ENCODE measurements at regions not wholly inside any gene's neighbourhood (a gene's known extent, or its start where the extent isn't known, plus 50 kb on each side); places are given as distances from the start of the nearest gene placed in this dataset.
"Not testable (repeated sequence)": the region's sequence is repeated elsewhere in the genome, so short reads cannot be mapped to it uniquely, and the experiment has no call there.

- DNase-seq = no peak
These were observed 544.0 kb upstream of the HS3ST5 start for GRCh38 chr6:114886670-114887436.

- DNase-seq = no peak
These were observed 536.9 kb upstream of the HS3ST5 start for GRCh38 chr6:114879693-114880092.

GRCh38 chr6:114878091-114878490, 535.3 kb upstream of the HS3ST5 start:
- no peak for DNase-seq

DNA sequence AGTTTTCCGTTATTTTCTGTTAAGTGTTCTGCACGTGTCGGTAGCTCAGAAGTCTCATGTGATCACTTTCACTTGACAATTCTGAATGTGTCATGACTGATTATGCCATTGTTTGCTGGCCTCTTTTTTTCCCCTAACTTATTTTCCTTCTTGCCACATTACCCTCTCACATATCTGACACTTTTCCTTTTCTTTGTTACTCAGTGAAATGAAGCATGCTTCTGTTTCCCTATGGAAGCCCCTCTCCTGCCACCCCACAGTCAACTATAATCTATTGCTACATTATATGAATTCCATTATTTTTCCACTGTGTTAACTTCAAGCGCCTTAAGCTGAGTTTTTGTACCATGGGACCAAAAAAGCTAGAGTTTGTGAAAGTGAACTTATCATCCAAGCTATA, 531.6 kb upstream of the HS3ST5 start:
- no peak for DNase-seq

DNA sequence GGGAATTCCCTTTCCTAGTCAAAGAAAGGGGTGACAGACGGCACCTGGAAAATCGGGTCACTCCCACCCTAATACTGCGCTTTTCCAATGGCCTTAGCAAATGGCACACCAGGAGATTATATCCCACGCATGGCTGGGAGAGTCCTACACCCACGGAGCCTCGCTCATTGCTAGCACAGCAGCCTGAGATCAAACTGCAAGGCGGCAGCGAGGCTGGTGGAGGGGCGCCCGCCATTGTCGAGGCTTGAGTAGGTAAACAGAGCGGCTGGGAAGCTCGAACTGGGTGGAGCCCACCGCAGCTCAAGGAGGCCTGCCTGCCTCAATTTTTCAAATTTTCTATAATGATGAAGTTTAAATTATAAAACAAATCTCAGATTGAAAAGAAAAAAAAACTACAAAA, 522.7 kb upstream of the HS3ST5 start:
- DNase-seq = not testable (repeated sequence)

DNA sequence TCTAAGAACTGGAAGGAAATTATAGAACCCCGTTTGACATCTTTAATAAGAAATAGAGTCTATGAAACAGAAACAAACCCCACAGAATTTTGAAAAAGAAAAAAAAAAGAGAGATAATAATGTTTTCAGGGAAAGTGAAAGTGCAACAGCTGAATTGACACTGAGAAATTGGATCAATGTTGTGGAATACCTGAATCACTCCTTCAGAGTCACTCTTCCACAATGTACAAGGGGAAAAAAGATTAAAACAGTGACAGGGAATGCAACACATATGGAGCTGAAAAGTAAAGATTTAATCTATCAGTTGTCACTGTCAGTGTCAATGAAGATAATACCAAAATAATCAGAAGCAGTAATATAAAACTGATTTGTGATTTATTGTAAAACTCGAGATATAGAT, 520.8 kb upstream of the HS3ST5 start:
- DNase-seq = no peak

DNA sequence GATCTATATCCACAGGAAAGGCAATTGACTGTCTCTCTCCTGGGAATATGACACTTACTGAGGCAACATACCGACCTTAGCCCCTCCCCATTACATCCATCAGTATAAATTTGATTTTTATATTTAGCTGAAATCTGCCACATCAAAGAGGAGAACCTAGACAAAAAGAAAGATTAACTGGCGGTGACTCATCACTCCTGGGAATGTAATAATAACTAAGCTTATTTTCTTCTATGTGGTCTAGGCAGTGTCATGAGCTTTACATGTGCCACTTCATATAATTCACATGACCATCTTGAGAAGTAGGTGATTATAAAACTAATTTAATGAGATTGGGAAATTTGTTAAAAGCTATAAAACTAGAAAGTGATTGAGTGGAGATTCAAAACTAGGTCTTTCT, 520.0 kb upstream of the HS3ST5 start:
- DNase-seq = no peak

- DNase-seq = no peak
These were observed 519.2 kb upstream of the HS3ST5 start for GRCh38 chr6:114862064-114862463.

- DNase-seq = no peak
These were observed 501.5 kb upstream of the HS3ST5 start for GRCh38 chr6:114844359-114844758.

- DNase-seq = no peak
These were observed 496.2 kb upstream of the HS3ST5 start for GRCh38 chr6:114839019-114839418.

GRCh38 chr6:114833211-114833610, 490.4 kb upstream of the HS3ST5 start:
- no peak for DNase-seq

DNA sequence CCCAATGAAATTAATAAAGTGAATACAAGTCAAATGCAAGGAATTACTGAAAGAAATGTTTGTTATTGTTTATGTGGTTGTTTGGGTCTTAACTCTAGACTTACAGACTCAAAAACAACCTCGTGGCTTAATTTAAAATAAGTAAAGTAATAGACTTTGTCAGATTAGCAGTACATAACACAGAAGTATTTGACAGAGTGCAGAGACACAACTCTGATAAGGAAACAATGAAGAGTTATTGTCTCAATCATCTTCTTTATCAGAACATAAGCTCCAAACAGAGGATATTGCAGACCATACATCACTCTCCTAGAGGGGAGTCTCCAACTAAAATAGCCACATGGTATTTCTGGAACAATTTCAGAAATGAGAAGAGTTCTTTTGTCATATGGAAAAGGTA, 487.7 kb upstream of the HS3ST5 start:
- no peak for DNase-seq

GRCh38 chr6:114827135-114827534, 484.3 kb upstream of the HS3ST5 start:
- DNase-seq = no peak

GRCh38 chr6:114824409-114824808, 481.6 kb upstream of the HS3ST5 start:
- no peak for DNase-seq

GRCh38 chr6:114816678-114817077, 473.9 kb upstream of the HS3ST5 start:
- DNase-seq = no peak

GRCh38 chr6:114810468-114810867, 467.6 kb upstream of the HS3ST5 start:
- no peak for DNase-seq

GRCh38 chr6:114805426-114805825, 462.6 kb upstream of the HS3ST5 start:
- not testable (repeated sequence) for DNase-seq

DNA sequence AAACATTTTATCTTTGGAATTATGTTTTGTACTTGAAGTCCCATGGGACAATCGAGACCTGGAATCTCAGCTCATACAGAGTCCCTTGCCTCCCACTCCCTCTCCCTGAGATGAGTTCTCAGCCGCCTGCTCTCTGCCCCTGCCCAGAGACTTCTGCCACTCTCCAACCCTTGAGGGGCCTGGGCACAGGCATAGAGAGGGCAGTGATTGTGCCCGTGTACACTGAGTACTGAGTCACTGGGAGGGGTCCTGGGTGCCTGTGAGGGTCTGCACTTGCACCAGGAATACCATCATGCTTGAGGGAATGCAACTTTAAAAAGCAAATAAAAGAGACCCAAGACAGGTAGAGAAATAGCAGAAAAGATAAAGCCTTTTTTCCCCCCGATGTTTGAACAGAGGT, 453.8 kb upstream of the HS3ST5 start:
- no peak for DNase-seq

DNA sequence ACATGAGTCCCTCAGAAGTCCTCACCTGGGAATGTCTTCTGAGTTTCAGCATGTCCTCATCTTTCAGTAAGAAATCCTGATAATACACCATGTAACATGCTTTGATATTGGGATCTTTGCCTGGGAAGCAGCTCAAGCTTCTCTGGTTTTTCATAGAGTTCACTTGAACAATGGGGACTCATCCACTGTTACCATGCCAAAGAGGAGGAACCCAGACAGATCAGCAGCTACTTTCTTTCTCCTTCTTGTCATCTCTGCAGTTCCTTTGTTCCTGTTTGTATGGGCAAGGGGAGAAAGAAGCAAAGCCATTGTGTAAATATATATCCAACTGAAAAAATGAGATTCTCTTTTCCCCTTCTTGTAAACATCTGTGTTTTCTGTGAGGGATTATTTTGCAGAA, 450.6 kb upstream of the HS3ST5 start:
- DNase-seq = no peak

DNA sequence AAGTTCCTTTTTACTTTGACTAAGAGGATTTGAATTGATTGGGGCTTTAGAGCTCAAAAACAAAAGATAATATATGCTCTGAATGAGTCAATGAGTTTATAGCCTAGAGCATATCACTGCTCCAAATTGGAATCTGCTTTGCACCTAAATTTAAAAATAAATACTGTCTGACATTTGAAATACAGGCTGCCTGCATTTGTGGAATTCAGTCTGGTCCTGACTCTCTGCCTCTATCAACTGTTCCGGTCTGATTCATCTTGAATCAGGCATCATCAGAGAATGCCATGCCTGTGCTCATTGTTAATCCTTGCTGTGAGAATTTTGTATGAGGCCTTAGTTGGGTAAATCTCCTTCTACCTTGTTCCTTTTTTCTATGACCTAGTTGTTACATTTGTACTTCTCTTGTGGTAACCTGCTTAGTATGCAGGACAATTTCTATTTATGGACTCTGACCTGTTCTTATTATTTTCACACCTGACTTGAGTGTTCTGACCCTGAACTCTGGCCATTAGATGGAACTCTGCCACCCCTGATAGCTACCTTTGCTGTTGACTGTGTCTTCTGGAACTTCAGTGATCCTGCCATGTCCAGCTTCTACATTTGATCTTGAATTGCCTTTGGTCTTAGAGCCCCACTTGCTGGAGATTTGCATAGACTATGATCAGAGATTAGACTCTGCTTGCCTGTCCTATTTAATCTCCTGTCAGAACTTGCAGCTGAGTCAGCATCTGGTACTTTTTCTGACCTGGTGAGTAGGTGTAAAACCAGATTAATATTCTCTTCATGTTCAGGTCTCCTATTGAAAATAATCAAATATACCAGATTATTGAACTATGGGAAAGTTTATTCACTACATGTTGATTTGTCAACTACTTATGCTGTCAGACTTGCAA, 442.7 kb upstream of the HS3ST5 start:
- DNase-seq = no peak

- no peak for DNase-seq
These were observed 441.0 kb upstream of the HS3ST5 start for GRCh38 chr6:114783783-114784182.

GRCh38 chr6:114783083-114783482, 440.3 kb upstream of the HS3ST5 start:
- no peak for DNase-seq

- DNase-seq = no peak
These were observed 422.0 kb upstream of the HS3ST5 start for GRCh38 chr6:114764866-114765265.

DNA sequence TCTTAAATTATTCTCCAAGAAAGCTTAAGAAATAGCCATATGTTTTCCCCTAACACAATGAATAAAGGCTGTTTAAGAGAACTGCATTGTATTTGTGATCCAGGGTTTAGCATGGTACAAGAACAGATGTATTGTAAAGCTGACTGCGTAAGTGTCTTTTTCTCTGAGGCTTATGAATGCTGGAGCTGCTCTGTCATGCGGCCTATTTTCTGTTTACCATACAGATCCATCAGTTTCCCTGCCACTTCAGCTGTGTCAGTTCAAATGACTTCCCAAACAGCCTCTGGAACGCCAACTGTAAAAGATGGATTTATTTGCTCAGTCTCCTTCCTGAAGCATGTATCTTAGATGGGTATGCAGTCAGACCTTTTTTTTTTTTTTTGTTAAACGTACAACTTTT, 419.3 kb upstream of the HS3ST5 start:
- no peak for DNase-seq
